ENCODE measurements at regions not wholly inside any gene's neighbourhood (a gene's known extent, or its start where the extent isn't known, plus 50 kb on each side); places are given as distances from the start of the nearest gene placed in this dataset.

- TF ChIP-seq SIX5 (IDR thresholded peaks at IDR 0.05; ENCODE audit: low read depth, low read length, severe bottlenecking): no peak
- TF ChIP-seq BHLHE40 (IDR thresholded peaks at IDR 0.05; ENCODE audit: borderline replicate concordance in 1 of 2, low read depth in 2 of 2, low read length in 1 of 2): no peak
- no peak for TF ChIP-seq CTCF (IDR thresholded peaks at IDR 0.05 in 2 of 3, conservative IDR thresholded peaks at IDR 0.05 in 1 of 3; ENCODE audit: control insufficient read depth in 2 of 3, extremely low read depth in 1 of 3, insufficient read depth in 1 of 3, low read depth in 3 of 3, low read length in 3 of 3)
- TF ChIP-seq, protein P1, sequence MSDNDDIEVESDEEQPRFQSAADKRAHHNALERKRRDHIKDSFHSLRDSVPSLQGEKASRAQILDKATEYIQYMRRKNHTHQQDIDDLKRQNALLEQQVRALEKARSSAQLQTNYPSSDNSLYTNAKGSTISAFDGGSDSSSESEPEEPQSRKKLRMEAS (IDR thresholded peaks at IDR 0.05; ENCODE audit: low read depth, low read length): no peak
- no peak for TF ChIP-seq NR2C2 (IDR thresholded peaks at IDR 0.05; ENCODE audit: borderline replicate concordance, control insufficient read depth, insufficient read length, low read depth)
- no peak for TF ChIP-seq ZZZ3 (IDR thresholded peaks at IDR 0.05; ENCODE audit: control insufficient read depth, insufficient read length, low read depth)
Observed at GRCh38 chr10:120761951-120762350, 89.2 kb upstream of the WDR11 start.

All from GM12878 (cell line).